Endodermal cell (in vitro differentiated cells): ENCODE measurements at regions not wholly inside any gene's neighbourhood (a gene's known extent, or its start where the extent isn't known, plus 50 kb on each side); places are given as distances from the start of the nearest gene placed in this dataset.

Experiments
- DNase-seq: peaks from one replicate; pipeline ENCODE4 v3.0.0-alpha.2; 2017
- H3K27ac ChIP-seq: 2 replicates; pipeline ENCODE4 v1.5.1; 2013; ENCODE audit warnings: mild to moderate bottlenecking, low read depth, low read length, moderate library complexity
- H3K27me3 ChIP-seq: 2 replicates; pipeline ENCODE4 v1.6.1; 2013; ENCODE audit warnings: mild to moderate bottlenecking, low read length, moderate library complexity; ENCODE audit not compliant: insufficient read depth, control insufficient read depth, poor library complexity, severe bottlenecking
- H3K36me3 ChIP-seq: 2 replicates; pipeline ENCODE4 v1.7.0; 2013; ENCODE audit warnings: mild to moderate bottlenecking, low read length, moderate library complexity; ENCODE audit not compliant: control insufficient read depth, insufficient read depth
- H3K4me1 ChIP-seq: one replicate; pipeline ENCODE4 v1.7.0; 2013; ENCODE audit warnings: low read length; ENCODE audit not compliant: control insufficient read depth, insufficient read depth
- H3K4me3 ChIP-seq: 2 replicates; pipeline ENCODE4 v1.5.1; 2013; ENCODE audit warnings: mild to moderate bottlenecking, low read length, moderate library complexity
- H3K9ac ChIP-seq: 2 replicates; pipeline ENCODE4 v1.6.1; 2013; ENCODE audit warnings: mild to moderate bottlenecking, low read length, moderate library complexity; ENCODE audit not compliant: poor library complexity, severe bottlenecking; ENCODE audit errors: extremely low read depth
- H3K9me3 ChIP-seq: 2 replicates; pipeline ENCODE4 v1.6.1; 2013; ENCODE audit warnings: mild to moderate bottlenecking, low read length, moderate library complexity; ENCODE audit not compliant: control insufficient read depth
- H3K27ac Mint-ChIP-seq: 2 replicates; pipeline ENCODE4 v1.8.0; 2020; ENCODE audit warnings: mixed read lengths
- H3K27me3 Mint-ChIP-seq: 2 replicates; pipeline ENCODE4 v1.8.0; 2021; ENCODE audit warnings: mild to moderate bottlenecking, mixed read lengths; ENCODE audit not compliant: insufficient read depth
- H3K36me3 Mint-ChIP-seq: 2 replicates; pipeline ENCODE4 v1.8.0; 2020; ENCODE audit warnings: low read depth, mixed read lengths
- H3K4me1 Mint-ChIP-seq: 2 replicates; pipeline ENCODE4 v1.8.0; 2020; ENCODE audit warnings: mixed read lengths
- H3K4me3 Mint-ChIP-seq: 2 replicates; pipeline ENCODE4 v1.8.0; 2020; ENCODE audit warnings: mild to moderate bottlenecking, moderate library complexity, mixed read lengths
- H3K9me3 Mint-ChIP-seq: 2 replicates; pipeline ENCODE4 v1.8.0; 2020; ENCODE audit warnings: mild to moderate bottlenecking, mixed read lengths
- CTCF ChIP-seq: fragments of 200-600 bp; sonication (generic); conservative IDR thresholded peaks from 2 replicates; pipeline ENCODE4 v1.5.0; 2021; ENCODE audit warnings: antibody characterized with exemption, mild to moderate bottlenecking
- WGBS, 2 experiments: methylation state at CpG; one replicate each; pipeline versions ENCODE4 v1.1.5 to v1.1.7; 2013; ENCODE audit warnings: missing lambda C conversion rate in 2 of 2, mixed read lengths in 1 of 2; ENCODE audit not compliant: insufficient coverage in 1 of 2, insufficient read length in 1 of 2; 5-methylcytosine and 5-hydroxymethylcytosine counted together

- H3K9me3 ChIP-seq = peaks cover 32% of the 10 kb centered on the region
- no peaks in the 10 kb centered on the region for H3K4me1 Mint-ChIP-seq
- no peak overlapping the region for H3K4me3 ChIP-seq
- H3K27ac Mint-ChIP-seq = no peak overlapping the region
- no peaks in the 10 kb centered on the region for H3K27me3 Mint-ChIP-seq
- no peak for DNase-seq
- H3K27me3 ChIP-seq = no peaks in the 10 kb centered on the region
- TF ChIP-seq CTCF = no peak
- no peak overlapping the region for H3K4me3 Mint-ChIP-seq
- H3K36me3 ChIP-seq = no peaks in the 10 kb centered on the region
- no peaks in the 10 kb centered on the region for H3K36me3 Mint-ChIP-seq
- no peak overlapping the region for H3K9ac ChIP-seq
- H3K4me1 ChIP-seq = no peaks in the 10 kb centered on the region
- no peaks in the 10 kb centered on the region for H3K9me3 Mint-ChIP-seq
- no peak overlapping the region for H3K27ac ChIP-seq
- WGBS, 2 experiments = 83 to 93% methylated on average over 1 of the region's 1 CpG
Measured at GRCh38 chr10:109277456-109277855, 645.9 kb downstream of the XPNPEP1 start.

GRCh38 chr10:109275960-109276359 lies 647.4 kb downstream of the XPNPEP1 start:
- Mint-ChIP-seq H3K36me3 (no peaks in the 10 kb centered on the region), H3K27ac (no peak overlapping the region), H3K27me3 (no peaks in the 10 kb centered on the region), H3K9me3 (no peaks in the 10 kb centered on the region), H3K4me3 (no peak overlapping the region), H3K4me1 (no peaks in the 10 kb centered on the region)
- Histone ChIP-seq H3K9ac (no peak overlapping the region), H3K4me3 (no peak overlapping the region), H3K27me3 (no peaks in the 10 kb centered on the region), H3K27ac (no peak overlapping the region), H3K9me3 (peaks cover 40% of the 10 kb centered on the region), H3K36me3 (no peaks in the 10 kb centered on the region), H3K4me1 (no peaks in the 10 kb centered on the region)
- WGBS, 2 experiments = 81 to 89% methylated on average over 1 of the region's 1 CpG
- no peak for TF ChIP-seq CTCF
- no peak for DNase-seq

DNA sequence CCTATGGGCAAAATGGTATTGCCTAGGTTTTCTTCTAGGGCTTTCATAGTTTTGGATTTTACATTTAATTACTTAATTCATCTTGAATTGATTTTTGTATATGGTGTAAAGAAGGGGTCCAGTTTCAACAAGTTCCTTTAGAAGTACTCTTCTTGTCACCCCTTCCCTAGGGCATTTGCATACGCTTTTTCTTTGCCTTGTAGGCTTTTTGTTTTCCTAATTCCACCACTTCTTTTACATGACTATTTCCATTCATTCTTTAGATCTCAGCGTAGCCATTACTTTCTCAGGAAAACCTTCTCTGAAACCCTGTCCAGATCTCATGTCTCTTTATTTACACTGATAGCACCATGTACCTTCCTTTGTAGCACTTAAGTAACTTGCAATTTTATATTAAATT lies 648.6 kb downstream of the XPNPEP1 start:
- DNase-seq = no peak
- no peaks in the 10 kb centered on the region for H3K4me1 ChIP-seq
- Mint-ChIP-seq H3K27ac (no peak overlapping the region), H3K4me3 (no peak overlapping the region), H3K9me3 (no peaks in the 10 kb centered on the region), H3K4me1 (no peaks in the 10 kb centered on the region), H3K27me3 (peaks cover 1% of the 10 kb centered on the region), H3K36me3 (no peaks in the 10 kb centered on the region)
- H3K27ac ChIP-seq = no peak overlapping the region
- no peaks in the 10 kb centered on the region for H3K36me3 ChIP-seq
- no peak overlapping the region for H3K9ac ChIP-seq
- 71 to 93% methylated on average over 2 of the region's 2 CpGs for WGBS, 2 experiments
- H3K9me3 ChIP-seq = peaks cover 44% of the 10 kb centered on the region
- TF ChIP-seq CTCF = no peak
- no peak overlapping the region for H3K4me3 ChIP-seq
- H3K27me3 ChIP-seq = no peaks in the 10 kb centered on the region
